ENCODE measurements at regions not wholly inside any gene's neighbourhood (a gene's known extent, or its start where the extent isn't known, plus 50 kb on each side); places are given as distances from the start of the nearest gene placed in this dataset.

- no peak for DNase-seq
Observed at GRCh38 chr1:119310301-119310700, 58.3 kb upstream of the HAO2 start.

DNA sequence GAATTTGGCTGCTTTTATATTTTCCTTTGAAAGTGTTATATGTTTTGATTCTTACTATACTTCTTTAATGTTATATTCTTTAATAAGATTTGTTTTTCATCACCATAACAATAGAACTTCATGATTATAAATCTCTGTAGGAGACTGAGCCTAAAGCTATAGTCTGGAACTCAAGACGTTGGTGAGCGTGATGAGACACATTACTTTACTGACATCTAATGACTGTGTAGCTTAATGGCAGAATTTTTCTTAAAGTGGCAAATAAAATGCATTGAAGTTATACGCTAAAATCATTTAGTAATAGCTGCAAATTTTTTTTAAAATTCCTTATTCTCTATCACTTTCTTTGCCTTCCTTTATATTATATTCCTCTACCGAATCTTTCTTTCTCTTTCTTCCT lies 56.1 kb upstream of the HAO2 start:
- no peak for DNase-seq

DNA sequence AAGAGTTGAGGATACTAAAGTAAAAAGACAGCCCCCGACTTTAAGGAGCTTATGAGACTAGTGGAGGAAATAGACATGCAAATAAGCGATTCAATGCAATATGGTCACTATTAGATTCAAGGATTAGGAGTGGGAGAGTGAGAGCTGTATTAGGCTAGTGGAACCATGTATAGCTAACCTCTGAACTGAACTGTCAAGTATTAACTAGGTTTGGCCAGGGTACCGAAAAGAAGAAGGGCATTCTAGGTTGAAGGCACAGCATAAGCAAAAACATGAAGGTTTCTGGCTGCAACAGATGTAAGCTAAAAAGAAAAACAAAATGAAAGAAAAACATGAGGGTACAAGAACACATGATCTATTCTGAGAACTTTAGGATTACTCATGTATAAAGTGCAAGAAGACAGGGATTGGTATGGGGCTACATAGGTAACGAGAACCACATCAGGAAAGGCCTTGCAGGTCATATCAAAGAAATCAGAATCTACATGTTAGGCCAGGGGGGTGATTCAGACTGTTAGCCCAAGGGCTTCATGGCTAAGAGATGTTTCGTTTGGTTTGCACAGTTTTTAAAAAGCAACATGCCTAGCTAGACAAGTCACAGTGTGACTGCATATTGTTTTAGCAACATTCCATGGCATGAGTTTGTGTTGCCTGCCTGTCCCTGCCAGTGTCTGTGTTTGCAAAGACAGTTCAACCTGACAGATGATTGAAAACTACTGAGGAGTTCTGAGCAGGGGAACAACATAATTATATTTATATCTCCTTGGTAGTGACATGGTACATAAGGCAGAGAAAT lies 54.4 kb upstream of the HAO2 start:
- DNase-seq = no peak

DNA sequence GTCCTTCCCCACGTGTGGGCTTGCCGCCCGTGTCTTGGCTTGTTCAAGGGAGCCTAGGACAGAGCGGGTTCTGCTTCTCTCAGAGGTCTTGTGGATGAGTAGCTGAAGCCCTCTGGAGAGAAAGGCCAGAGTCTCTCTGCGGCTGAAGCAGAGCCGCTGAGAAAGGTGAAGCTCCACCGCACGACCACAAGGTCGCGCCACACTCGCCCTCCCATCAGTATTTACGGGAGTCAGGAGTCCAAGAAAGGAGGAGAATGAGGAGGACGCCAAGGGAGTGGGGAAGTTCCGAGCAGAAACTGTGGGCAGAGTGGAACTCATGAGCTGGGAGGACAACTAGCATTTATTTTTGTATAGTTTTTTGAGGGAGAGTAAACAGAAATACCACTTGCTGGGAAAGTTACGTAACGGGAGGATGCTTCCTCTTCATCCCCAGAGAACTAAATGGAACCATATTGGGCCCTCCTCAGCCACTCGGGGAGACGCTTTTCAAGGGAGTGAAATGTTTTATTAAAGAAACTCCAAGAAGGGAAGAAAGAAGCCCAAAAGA lies 51.6 kb upstream of the HAO2 start:
- DNase-seq = no peak

- DNase-seq = no peak
Observed at GRCh38 chr1:119318466-119319309, 49.9 kb upstream of the HAO2 start.
